NCI-H748 treated with DMSO at 0.1 percent for 48 hours (cell line): ENCODE measurements at regions not wholly inside any gene's neighbourhood (a gene's known extent, or its start where the extent isn't known, plus 50 kb on each side); places are given as distances from the start of the nearest gene placed in this dataset.
A peak's percentile ranks its signal among the peaks of the same experiment; 100 is the strongest.
"Not testable (repeated sequence)": the region's sequence is repeated elsewhere in the genome, so short reads cannot be mapped to it uniquely, and the experiment has no call there.

Experiments used
- DNase-seq: peaks from one replicate; lab custom pipeline; 2025; lab: John Stamatoyannopoulos, UW

GRCh38 chr9:12416716-12417115 lies 276.5 kb upstream of the TYRP1 start:
- no peak for DNase-seq

- DNase-seq: no peak
These were observed 268.9 kb upstream of the TYRP1 start for GRCh38 chr9:12424243-12424642.

- peak; percentile 58 for DNase-seq
These were observed 267.0 kb upstream of the TYRP1 start for GRCh38 chr9:12425878-12426864.

- DNase-seq: no peak
These were observed 253.9 kb upstream of the TYRP1 start for GRCh38 chr9:12439267-12439666.

GRCh38 chr9:12441080-12441479 lies 252.1 kb upstream of the TYRP1 start:
- DNase-seq: not testable (repeated sequence)

- DNase-seq: no peak
These were observed 251.7 kb upstream of the TYRP1 start for GRCh38 chr9:12441506-12441905.

GRCh38 chr9:12448246-12448645 lies 244.9 kb upstream of the TYRP1 start:
- no peak for DNase-seq

GRCh38 chr9:12457237-12457636 lies 235.9 kb upstream of the TYRP1 start:
- DNase-seq: no peak

- DNase-seq: peak; percentile 30
These were observed 231.3 kb upstream of the TYRP1 start for GRCh38 chr9:12461763-12462460.

- no peak for DNase-seq
These were observed 230.3 kb upstream of the TYRP1 start for GRCh38 chr9:12462861-12463260.

- DNase-seq: no peak
These were observed 229.5 kb upstream of the TYRP1 start for GRCh38 chr9:12463641-12464040.

GRCh38 chr9:12464400-12464799 lies 228.8 kb upstream of the TYRP1 start:
- peak; percentile 48 for DNase-seq

- peak; percentile 58 for DNase-seq
These were observed 228.2 kb upstream of the TYRP1 start for GRCh38 chr9:12464910-12465512.

- DNase-seq: no peak
These were observed 224.1 kb upstream of the TYRP1 start for GRCh38 chr9:12469084-12469483.

- no peak for DNase-seq
These were observed 198.8 kb upstream of the TYRP1 start for GRCh38 chr9:12494411-12494810.

- DNase-seq: no peak
These were observed 195.4 kb upstream of the TYRP1 start for GRCh38 chr9:12497790-12498189.

- no peak for DNase-seq
These were observed 190.7 kb upstream of the TYRP1 start for GRCh38 chr9:12502520-12502919.

- DNase-seq: no peak
These were observed 189.5 kb upstream of the TYRP1 start for GRCh38 chr9:12503606-12504122.

GRCh38 chr9:12510551-12510950 lies 182.6 kb upstream of the TYRP1 start:
- DNase-seq: no peak

GRCh38 chr9:12511726-12512125 lies 181.5 kb upstream of the TYRP1 start:
- DNase-seq: no peak

GRCh38 chr9:12516031-12516430 lies 177.2 kb upstream of the TYRP1 start:
- DNase-seq: no peak

- DNase-seq: no peak
These were observed 176.6 kb upstream of the TYRP1 start for GRCh38 chr9:12516573-12516972.
